HCT116 (cell line): ENCODE measurements at regions not wholly inside any gene's neighbourhood (a gene's known extent, or its start where the extent isn't known, plus 50 kb on each side); places are given as distances from the start of the nearest gene placed in this dataset.
"Not testable (repeated sequence)": the region's sequence is repeated elsewhere in the genome, so short reads cannot be mapped to it uniquely, and the experiment has no call there.

Experiments
- ATAC-seq: fragments of 200-7000 bp; cut with Tn5 transposase; 2 replicates; pipeline ENCODE4 v1.9.1; 2020; ENCODE audit warnings: mild to moderate bottlenecking, moderate library complexity
- BruUV-seq: library from RNA; stranded (reverse); fragments of 400-500 nt; replicated peaks from 2 replicates; lab custom pipeline; 2021; lab: Mats Ljungman, UMichigan
- CTCF ChIA-PET: fragments of 300-600 bp; sonication (Branson Sonifier 250); formaldehyde crosslinking; loops from one replicate; lab custom pipeline; 2021; ENCODE audit warnings: antibody characterized with exemption; lab: Charles Lee
- POLR2A ChIA-PET: fragments of 300-600, 350-600 bp; sonication (Branson Sonifier 250); formaldehyde crosslinking; loops from one replicate; lab custom pipeline; 2021; ENCODE audit warnings: antibody characterized with exemption; lab: Charles Lee
- RAD21 ChIA-PET, 2 experiments: fragments of 300-600 bp; sonication (Branson Sonifier 250); formaldehyde crosslinking; loops; one replicate each; lab custom pipeline; 2023; ENCODE audit warnings: low total read pairs in 2 of 2; ENCODE audit not compliant: uncharacterized antibody in 2 of 2, unreplicated experiment in 2 of 2, low non-redundant PET in 1 of 2; lab: Charles Lee
- DNase-seq: peaks from one replicate; pipeline ENCODE4 v3.0.0-alpha.2; 2010; ENCODE audit warnings: low read depth, low spot score
- H2AFZ ChIP-seq: fragments of 200-600 bp; shearing (Covaris generic), sonication (generic); 2 replicates; pipeline ENCODE4 v1.6.1; 2017; ENCODE audit warnings: low read depth, mixed run types, mixed read lengths, antibody characterized with exemption, low read length; ENCODE audit not compliant: poor library complexity, severe bottlenecking
- H3K27ac ChIP-seq: 2 replicates; pipeline ENCODE4 v1.5.1; 2012; ENCODE audit warnings: low read depth, low read length
- H3K27me3 ChIP-seq: fragments of 200-600 bp; sonication (generic); 2 replicates; pipeline ENCODE4 v1.6.1; 2016; ENCODE audit warnings: mixed run types, low read length, mixed read lengths; ENCODE audit not compliant: insufficient read depth
- H3K36me3 ChIP-seq, 2 experiments: fragments of 200-500 bp in 1 of 2; fragments of 200-600 bp in 1 of 2; sonication (Bioruptor generic) in 1 of 2; sonication (generic) in 1 of 2; 2 replicates each; pipeline versions ENCODE4 v1.5.1 to v1.6.1; 2014 to 2016; ENCODE audit warnings: low read length in 2 of 2, inconsistent platforms in 1 of 2, mixed read lengths in 1 of 2, mixed run types in 1 of 2; ENCODE audit not compliant: insufficient read depth in 2 of 2, control insufficient read depth in 1 of 2
- H3K4me1 ChIP-seq, 2 experiments: fragments of 200-600 bp in 1 of 2; sonication (generic) in 1 of 2; 2 replicates each; pipeline versions ENCODE4 v1.5.1 to v1.6.1; 2012 to 2017; ENCODE audit warnings: low read length in 2 of 2, inconsistent platforms in 1 of 2, mild to moderate bottlenecking in 1 of 2, mixed read lengths in 1 of 2, mixed run types in 1 of 2, moderate library complexity in 1 of 2; ENCODE audit not compliant: insufficient read depth in 2 of 2, control insufficient read depth in 1 of 2
- H3K4me2 ChIP-seq: fragments of 200-600 bp; sonication (generic); 2 replicates; pipeline ENCODE4 v1.6.1; 2017; ENCODE audit warnings: mixed run types, low read length, mixed read lengths
- H3K4me3 ChIP-seq, 2 experiments: fragments of 200-600 bp in 1 of 2; sonication (generic) in 1 of 2; replicated peaks in 1 of 2; 2 replicates each; pipeline ENCODE4 v1.5.1; 2011 to 2016; ENCODE audit warnings: low read length in 2 of 2, control low read depth in 1 of 2, low read depth in 1 of 2, mild to moderate bottlenecking in 1 of 2, mixed read lengths in 1 of 2, mixed run types in 1 of 2
- H3K79me2 ChIP-seq: fragments of 200-600 bp; sonication (generic); 2 replicates; pipeline ENCODE4 v1.6.1; 2017; ENCODE audit warnings: mild to moderate bottlenecking, mixed run types, low read length, moderate library complexity, mixed read lengths; ENCODE audit not compliant: insufficient read depth
- H3K9ac ChIP-seq: fragments of 200-600 bp; sonication (generic); 2 replicates; pipeline ENCODE4 v1.6.1; 2016; ENCODE audit warnings: low read length, mixed read lengths
- H3K9me2 ChIP-seq: fragments of 200-600 bp; sonication (generic), shearing (Covaris generic); 2 replicates; pipeline ENCODE4 v1.6.1; 2017; ENCODE audit warnings: mixed run types, mild to moderate bottlenecking, moderate library complexity; ENCODE audit not compliant: insufficient read depth
- H3K9me3 ChIP-seq, 2 experiments: fragments of 200-500 bp in 1 of 2; fragments of 200-600 bp in 1 of 2; sonication (Bioruptor generic) in 1 of 2; sonication (generic) in 1 of 2; 2 replicates each; pipeline ENCODE4 v1.6.1; 2014 to 2017; ENCODE audit warnings: low read length in 2 of 2, mixed read lengths in 2 of 2, inconsistent platforms in 1 of 2, low read depth in 1 of 2, mild to moderate bottlenecking in 1 of 2, mixed run types in 1 of 2, moderate library complexity in 1 of 2; ENCODE audit not compliant: control insufficient read depth in 1 of 2, insufficient read depth in 1 of 2
- H4K20me1 ChIP-seq: fragments of 200-600 bp; sonication (generic), shearing (Covaris generic); 2 replicates; pipeline ENCODE4 v1.6.1; 2017; ENCODE audit warnings: mixed run types, mild to moderate bottlenecking, moderate library complexity; ENCODE audit not compliant: insufficient read depth
- EGR1 ChIP-seq: IDR thresholded peaks from 2 replicates; pipeline ENCODE4 v1.6.1; 2012; ENCODE audit warnings: low read depth
- MAX ChIP-seq: IDR thresholded peaks from 2 replicates; pipeline ENCODE4 v1.6.1; 2012
- POLR2A ChIP-seq: IDR thresholded peaks from 2 replicates; pipeline ENCODE4 v1.7.0; 2011; ENCODE audit warnings: borderline replicate concordance; ENCODE audit not compliant: insufficient read depth, insufficient read length; ENCODE audit errors: extremely low read depth
- POLR2AphosphoS5 ChIP-seq: IDR thresholded peaks from 2 replicates; pipeline ENCODE4 v1.6.1; 2011; ENCODE audit warnings: mild to moderate bottlenecking, low read depth, low read length, moderate library complexity
- SIN3A ChIP-seq: IDR thresholded peaks from 2 replicates; pipeline ENCODE4 v1.6.1; 2012; ENCODE audit warnings: low read depth
- ZFX ChIP-seq: fragments of 450-650 bp; IDR thresholded peaks from 2 replicates; pipeline ENCODE4 v1.6.1; 2017
- intact Hi-C: fragments of 100-400 bp; cut with micrococcal nuclease; formaldehyde crosslinking; loops from 2 replicates; pipeline ENCODE4 v1.10.0; 2022

DNA sequence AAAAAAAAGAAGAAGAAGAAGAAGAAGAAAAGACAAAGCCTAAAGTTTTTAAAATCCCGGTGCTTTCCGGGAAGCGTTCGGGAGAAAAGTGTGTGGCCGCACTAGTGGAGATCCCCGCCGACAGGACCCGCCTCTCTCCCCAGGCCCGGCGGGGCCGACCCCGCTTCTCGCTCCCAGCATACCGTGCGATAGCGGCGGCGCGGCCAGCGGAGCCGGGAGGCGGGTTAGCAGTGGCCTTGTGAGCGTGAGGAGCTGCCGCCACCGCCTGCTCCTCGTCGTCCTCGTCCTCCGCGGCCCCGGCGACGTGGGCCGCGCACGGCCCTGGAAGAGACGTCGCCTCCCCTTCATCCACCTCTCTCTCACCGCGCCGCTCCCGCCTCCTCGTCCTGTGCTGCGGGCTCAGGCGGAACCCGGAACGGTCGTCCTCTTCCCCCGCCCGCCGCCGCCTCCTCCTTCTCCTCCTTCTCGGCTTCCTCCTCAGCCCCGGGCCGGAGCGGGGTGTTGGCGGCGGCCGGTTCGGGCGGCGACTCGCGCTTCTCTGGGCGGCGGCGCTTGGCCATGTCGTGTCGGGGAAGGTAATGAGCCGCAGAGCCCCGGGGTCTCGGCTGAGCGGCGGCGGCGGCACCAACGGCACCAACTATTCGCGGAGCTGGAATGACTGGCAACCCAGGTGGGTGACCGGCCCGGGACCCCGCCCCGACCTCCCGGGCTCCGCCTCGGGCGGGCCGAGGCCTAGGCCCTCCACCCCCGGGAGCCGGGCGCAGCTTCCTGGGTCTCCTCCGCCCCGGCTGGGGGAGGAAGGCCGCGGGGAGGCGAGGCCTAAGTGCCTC is 62.6 kb upstream of the CDR2 start:
- H3K9me3 ChIP-seq, H4K20me1 ChIP-seq, POLR2A ChIA-PET, H2AFZ ChIP-seq, BruUV-seq, H3K36me3 ChIP-seq, H3K9me2 ChIP-seq, H3K27me3 ChIP-seq, CTCF ChIA-PET, H3K4me1 ChIP-seq, intact Hi-C loops, H3K79me2 ChIP-seq: not testable (repeated sequence)
- Histone ChIP-seq H3K4me3 (peak overlapping the region; percentile 56 to 67), H3K27ac (peak overlapping the region; percentile 97), H3K4me2 (peak overlapping the region; percentile 73), H3K9ac (peak overlapping the region; percentile 83)
- DNase-seq (peak; percentile 21), ATAC-seq (peak; percentile 88)
- RAD21 ChIA-PET: interaction anchor here in 1 of 2 experiments (0.7 kb wide), 1 partner anchor 246 kb away, joined by 3 read pairs; no protein-coding TSS in a partner anchor
- TF ChIP-seq POLR2A (peak; percentile 54), MAX (peak; percentile 56; the same call in 1 of the 2 replicates), POLR2AphosphoS5 (peak; percentile 83), SIN3A (peak; percentile 23; the same call in 1 of the 2 replicates), EGR1 (0 out of 2 replicates have a peak, but pooled peaks have one; percentile 31), ZFX (peak; percentile 85)

DNA sequence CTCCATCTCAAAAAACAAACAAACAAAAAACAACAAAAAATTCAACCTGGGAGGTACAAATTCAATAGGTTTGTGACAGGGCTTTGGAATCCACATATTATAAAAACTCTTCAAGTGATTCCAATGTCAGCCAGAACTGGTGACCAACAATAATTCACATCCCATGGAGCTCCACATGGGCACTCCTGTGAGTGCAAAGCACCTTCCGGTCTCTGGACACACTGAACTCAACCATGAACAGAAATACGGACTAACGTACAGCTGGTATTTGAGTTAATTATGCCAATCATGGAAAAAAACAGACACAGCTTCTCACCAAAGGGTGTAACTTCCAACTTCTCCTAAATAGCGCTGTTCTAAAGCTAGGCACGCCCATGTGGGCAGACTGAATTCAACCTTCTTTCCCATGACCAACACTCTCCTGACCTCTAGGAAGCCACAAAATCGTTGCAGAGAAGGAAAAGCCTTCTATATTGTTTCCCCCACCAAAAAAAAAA is 62.0 kb upstream of the CDR2 start:
- H3K27me3 ChIP-seq, H3K36me3 ChIP-seq, intact Hi-C loops, H3K79me2 ChIP-seq, DNase-seq, H2AFZ ChIP-seq, H4K20me1 ChIP-seq, H3K9me3 ChIP-seq, H3K4me1 ChIP-seq, POLR2A ChIA-PET, H3K9me2 ChIP-seq, CTCF ChIA-PET: not testable (repeated sequence)
- peak; percentile 68 for ATAC-seq
- H3K4me3 ChIP-seq: peak overlapping the region; percentile 56 to 67
- H3K9ac ChIP-seq: peak overlapping the region; percentile 83
- peak overlapping the region; percentile 73 for H3K4me2 ChIP-seq
- BruUV-seq: TSS peak; percentile 61
- RAD21 ChIA-PET: interaction anchor here in 1 of 2 experiments (0.7 kb wide), 1 partner anchor 245 kb away, joined by 3 read pairs; no protein-coding TSS in a partner anchor
- H3K27ac ChIP-seq: peak overlapping the region; percentile 97

DNA sequence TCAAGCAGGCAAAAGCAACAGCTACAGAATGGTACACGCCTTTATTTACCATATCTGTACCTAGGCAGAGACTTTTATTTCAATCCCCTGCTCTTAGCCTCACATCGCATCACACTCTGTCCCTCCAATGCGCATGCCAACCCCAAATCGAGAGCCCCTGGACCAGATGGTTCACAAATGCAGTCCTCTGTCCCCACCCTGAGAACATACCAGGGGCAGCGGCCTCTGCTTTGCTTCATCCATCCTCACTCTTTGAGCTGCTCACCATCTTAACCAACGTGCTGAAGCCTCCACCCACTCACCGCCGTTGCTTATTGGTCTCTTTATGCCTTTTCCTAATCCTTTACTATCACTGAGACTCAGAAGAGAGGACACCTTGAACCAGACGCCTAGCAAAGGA is 56.9 kb upstream of the CDR2 start:
- H3K9me3 ChIP-seq, RAD21 ChIA-PET, H3K27ac ChIP-seq, intact Hi-C loops, CTCF ChIA-PET, H3K27me3 ChIP-seq, H4K20me1 ChIP-seq, H2AFZ ChIP-seq, DNase-seq, POLR2A ChIA-PET, H3K79me2 ChIP-seq, ATAC-seq, H3K9ac ChIP-seq, H3K4me1 ChIP-seq, H3K9me2 ChIP-seq, H3K4me2 ChIP-seq, BruUV-seq, H3K4me3 ChIP-seq, H3K36me3 ChIP-seq: not testable (repeated sequence)
